C4-2B (cell line): ENCODE measurements at regions not wholly inside any gene's neighbourhood (a gene's known extent, or its start where the extent isn't known, plus 50 kb on each side); places are given as distances from the start of the nearest gene placed in this dataset.

ENCODE experiments used
- ZFX ChIP-seq: fragments of 450-650 bp; IDR thresholded peaks from 2 replicates; pipeline ENCODE4 v1.6.1; 2017
- TF ChIP-seq, protein P1 (sequence below): fragments of 450-650 bp; conservative IDR thresholded peaks from 2 replicates; pipeline ENCODE4 v1.5.1; 2017; ENCODE audit warnings: mild to moderate bottlenecking

DNA sequence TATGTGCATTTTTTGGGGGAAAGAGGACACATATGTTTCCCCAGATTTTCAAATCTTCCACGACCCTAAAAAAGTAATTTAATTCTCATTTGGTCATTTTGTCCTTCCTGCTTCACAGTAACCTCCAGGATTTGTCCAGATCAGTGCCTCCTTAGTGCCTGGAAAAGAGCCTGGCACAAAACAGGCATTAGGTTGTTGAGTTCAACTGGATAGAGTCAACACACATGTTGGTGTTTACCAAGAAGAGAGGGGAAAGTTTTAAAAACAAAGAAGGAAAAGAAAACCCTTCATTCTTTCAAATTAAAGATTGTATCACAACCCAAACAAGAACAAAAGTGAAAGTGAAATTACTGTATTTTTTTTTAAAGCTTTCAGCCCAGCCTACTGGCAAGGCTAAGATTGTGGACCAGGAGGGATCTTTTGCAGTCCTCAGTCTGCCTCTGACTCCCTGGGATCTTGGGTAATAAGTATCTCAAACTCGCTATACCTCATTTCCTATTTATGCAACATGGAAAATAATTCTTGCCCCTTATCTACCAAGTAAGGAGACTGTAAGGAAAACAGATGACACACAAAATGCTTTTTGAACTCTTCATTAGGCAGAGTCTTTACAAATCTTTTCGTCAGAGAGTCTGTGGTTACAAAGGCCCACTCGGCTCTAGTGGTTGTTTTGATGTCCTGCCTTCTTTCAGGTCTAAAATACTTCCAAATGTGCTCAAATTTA, 57.8 kb downstream of the ZNF281 start:
- TF ChIP-seq, protein P1, sequence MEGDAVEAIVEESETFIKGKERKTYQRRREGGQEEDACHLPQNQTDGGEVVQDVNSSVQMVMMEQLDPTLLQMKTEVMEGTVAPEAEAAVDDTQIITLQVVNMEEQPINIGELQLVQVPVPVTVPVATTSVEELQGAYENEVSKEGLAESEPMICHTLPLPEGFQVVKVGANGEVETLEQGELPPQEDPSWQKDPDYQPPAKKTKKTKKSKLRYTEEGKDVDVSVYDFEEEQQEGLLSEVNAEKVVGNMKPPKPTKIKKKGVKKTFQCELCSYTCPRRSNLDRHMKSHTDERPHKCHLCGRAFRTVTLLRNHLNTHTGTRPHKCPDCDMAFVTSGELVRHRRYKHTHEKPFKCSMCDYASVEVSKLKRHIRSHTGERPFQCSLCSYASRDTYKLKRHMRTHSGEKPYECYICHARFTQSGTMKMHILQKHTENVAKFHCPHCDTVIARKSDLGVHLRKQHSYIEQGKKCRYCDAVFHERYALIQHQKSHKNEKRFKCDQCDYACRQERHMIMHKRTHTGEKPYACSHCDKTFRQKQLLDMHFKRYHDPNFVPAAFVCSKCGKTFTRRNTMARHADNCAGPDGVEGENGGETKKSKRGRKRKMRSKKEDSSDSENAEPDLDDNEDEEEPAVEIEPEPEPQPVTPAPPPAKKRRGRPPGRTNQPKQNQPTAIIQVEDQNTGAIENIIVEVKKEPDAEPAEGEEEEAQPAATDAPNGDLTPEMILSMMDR: no peak
- TF ChIP-seq ZFX: no peak
